ENCODE measurements at regions not wholly inside any gene's neighbourhood (a gene's known extent, or its start where the extent isn't known, plus 50 kb on each side); places are given as distances from the start of the nearest gene placed in this dataset.
A peak's percentile ranks its signal among the peaks of the same experiment; 100 is the strongest.

DNA sequence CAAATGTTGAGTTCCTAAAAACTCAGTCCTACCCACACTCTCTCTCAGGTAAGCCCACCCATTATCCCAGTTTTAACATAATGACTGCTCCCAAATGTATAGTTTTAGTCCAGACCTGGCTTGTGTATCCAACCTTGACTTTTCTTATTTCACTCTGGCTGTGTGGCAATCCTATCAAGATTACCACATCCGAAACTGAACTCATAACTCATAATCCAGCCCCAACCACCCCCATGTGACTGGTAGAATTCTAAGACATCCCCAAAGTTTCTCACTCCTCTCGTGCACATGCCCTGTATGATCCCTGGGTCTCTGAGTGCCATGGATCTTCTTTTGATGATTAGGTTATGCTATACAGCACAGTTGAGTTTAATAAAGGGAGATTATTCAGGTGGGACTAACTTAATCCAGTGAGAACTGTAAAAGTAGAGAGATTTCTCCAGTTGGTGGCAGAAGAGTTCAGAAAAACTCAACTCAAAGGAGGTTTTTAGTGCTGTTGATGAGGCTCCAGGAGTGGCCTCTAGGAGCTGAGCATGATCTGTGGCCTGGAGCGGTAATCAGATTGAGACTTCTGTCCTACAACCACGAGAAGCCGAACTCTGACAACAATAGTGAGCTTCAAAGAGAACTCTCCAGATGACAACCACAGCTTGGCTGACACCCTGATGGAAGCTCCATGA lies 413.4 kb downstream of the ZNF536 start:
- Histone ChIP-seq H3K23ac (ENCODE audit: insufficient read length) (no peak overlapping the region), H2BK15ac (ENCODE audit: low read length) (no peak overlapping the region), H3K4ac (replicated peaks; ENCODE audit: insufficient read length, low read depth, low read length) (no peak overlapping the region), H3K36me3 (ENCODE audit: control insufficient read depth in 2 of 4, insufficient read depth in 4 of 4, low read length in 3 of 4) (no peaks in the 10 kb centered on the region), H2BK12ac (ENCODE audit: low read depth, low read length) (no peak overlapping the region), H2BK20ac (ENCODE audit: low read length) (no peak overlapping the region), H4K20me1 (replicated peaks in 1 of 2; ENCODE audit: control insufficient read depth in 1 of 2, insufficient read depth in 2 of 2, low read length in 2 of 2) (no peaks in the 10 kb centered on the region), H3K9ac (replicated peaks in 1 of 4; ENCODE audit: extremely low read depth in 1 of 4, low read depth in 3 of 4, low read length in 3 of 4) (no peak overlapping the region), H2BK5ac (ENCODE audit: low read depth, low read length) (no peak overlapping the region), H3K4me2 (ENCODE audit: insufficient read depth in 1 of 2, low read depth in 2 of 2, low read length in 2 of 2) (no peak overlapping the region), H3K4me3 (ENCODE audit: extremely low read depth in 1 of 4, insufficient read depth in 2 of 4, low read depth in 3 of 4, low read length in 4 of 4) (no peak overlapping the region), H3K4me1 (replicated peaks in 1 of 4; ENCODE audit: control insufficient read depth in 3 of 4, insufficient read depth in 4 of 4, low read length in 3 of 4) (no peaks in the 10 kb centered on the region), H4K8ac (ENCODE audit: extremely low read depth, insufficient read depth, low read length) (no peak overlapping the region), H3K9me3 (ENCODE audit: insufficient read depth in 2 of 2, low read depth in 1 of 2, low read length in 1 of 2) (peaks cover 6% of the 10 kb centered on the region in 2 experiments; a peak in 2 of 4 replicates), H3K23me2 (ENCODE audit: low read depth, low read length) (no peaks in the 10 kb centered on the region), H2AFZ (ENCODE audit: low read length) (no peak overlapping the region), H3K27ac (ENCODE audit: low read depth, low read length) (no peak overlapping the region), H3K18ac (ENCODE audit: extremely low read depth, low read length) (no peak overlapping the region), H3K27me3 (replicated peaks in 1 of 4; ENCODE audit: control insufficient read depth in 3 of 4, extremely low read depth in 1 of 4, insufficient read depth in 3 of 4, low read length in 3 of 4) (no peaks in the 10 kb centered on the region), H3K79me2 (ENCODE audit: control insufficient read depth in 1 of 2, insufficient read depth in 2 of 2, low read length in 2 of 2) (no peaks in the 10 kb centered on the region), H3K14ac (ENCODE audit: insufficient read length) (no peak overlapping the region), H2BK120ac (replicated peaks; ENCODE audit: low read depth, low read length) (no peak overlapping the region), H3K56ac (replicated peaks; ENCODE audit: insufficient read length, low read depth, low read length) (no peak overlapping the region), H4K5ac (ENCODE audit: insufficient read length, low read depth, low read length) (no peak overlapping the region), H2AK5ac (ENCODE audit: low read depth, low read length) (no peak overlapping the region), H4K91ac (replicated peaks; ENCODE audit: insufficient read length, low read length) (no peak overlapping the region), H3K79me1 (ENCODE audit: low read depth, low read length) (no peaks in the 10 kb centered on the region)
- 90% methylated on average over 5 of the region's 5 CpGs; no CpG with 5 or more reads in 1 of the 2 experiments for WGBS, 2 experiments (ENCODE audit: extremely low coverage in 1 of 2, insufficient coverage in 1 of 2, insufficient read length in 1 of 2, insufficient replicate concordance in 2 of 2, low coverage in 1 of 2, low lambda C conversion rate in 2 of 2, missing lambda C conversion rate in 1 of 2)
- ChIA-PET CTCF (ENCODE audit: partially characterized antibody) (interaction anchor here (0.5 to 6.8 kb wide), 42 partner anchors 8 to 1984 kb away, joined by 3 to 60 read pairs (median 4); no protein-coding TSS in a partner anchor), POLR2A (ENCODE audit: partially characterized antibody) (no interaction called here)
- FAIRE-seq, result no peak
- DNase-seq (ENCODE audit: low read depth in 1 of 2, low spot score in 2 of 2), result no peak
- TF ChIP-seq RAD21 (IDR thresholded peaks at IDR 0.05 in 1 of 2, conservative IDR thresholded peaks at IDR 0.05 in 1 of 2; ENCODE audit: low read depth in 2 of 2, low read length in 2 of 2) (peak; percentile 31 to 51; a peak in 3 of 4 replicates), CHD1 (IDR thresholded peaks at IDR 0.05; ENCODE audit: low read depth, low read length) (no peak), RNF2 (IDR thresholded peaks at IDR 0.05; ENCODE audit: borderline replicate concordance, low read depth, low read length, missing control alignments, poor library complexity, severe bottlenecking) (no peak), CBX5 (IDR thresholded peaks at IDR 0.05; ENCODE audit: low read depth, low read length) (no peak), TAF1 (IDR thresholded peaks at IDR 0.05; ENCODE audit: low read depth, low read length) (no peak), TEAD4 (IDR thresholded peaks at IDR 0.05; ENCODE audit: low read depth, low read length) (no peak), HDAC6 (IDR thresholded peaks at IDR 0.05; ENCODE audit: low read depth, low read length) (no peak)
- TF ChIP-seq, protein P1, sequence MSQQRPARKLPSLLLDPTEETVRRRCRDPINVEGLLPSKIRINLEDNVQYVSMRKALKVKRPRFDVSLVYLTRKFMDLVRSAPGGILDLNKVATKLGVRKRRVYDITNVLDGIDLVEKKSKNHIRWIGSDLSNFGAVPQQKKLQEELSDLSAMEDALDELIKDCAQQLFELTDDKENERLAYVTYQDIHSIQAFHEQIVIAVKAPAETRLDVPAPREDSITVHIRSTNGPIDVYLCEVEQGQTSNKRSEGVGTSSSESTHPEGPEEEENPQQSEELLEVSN (IDR thresholded peaks at IDR 0.05), result no peak
- TF ChIP-seq, protein P2, sequence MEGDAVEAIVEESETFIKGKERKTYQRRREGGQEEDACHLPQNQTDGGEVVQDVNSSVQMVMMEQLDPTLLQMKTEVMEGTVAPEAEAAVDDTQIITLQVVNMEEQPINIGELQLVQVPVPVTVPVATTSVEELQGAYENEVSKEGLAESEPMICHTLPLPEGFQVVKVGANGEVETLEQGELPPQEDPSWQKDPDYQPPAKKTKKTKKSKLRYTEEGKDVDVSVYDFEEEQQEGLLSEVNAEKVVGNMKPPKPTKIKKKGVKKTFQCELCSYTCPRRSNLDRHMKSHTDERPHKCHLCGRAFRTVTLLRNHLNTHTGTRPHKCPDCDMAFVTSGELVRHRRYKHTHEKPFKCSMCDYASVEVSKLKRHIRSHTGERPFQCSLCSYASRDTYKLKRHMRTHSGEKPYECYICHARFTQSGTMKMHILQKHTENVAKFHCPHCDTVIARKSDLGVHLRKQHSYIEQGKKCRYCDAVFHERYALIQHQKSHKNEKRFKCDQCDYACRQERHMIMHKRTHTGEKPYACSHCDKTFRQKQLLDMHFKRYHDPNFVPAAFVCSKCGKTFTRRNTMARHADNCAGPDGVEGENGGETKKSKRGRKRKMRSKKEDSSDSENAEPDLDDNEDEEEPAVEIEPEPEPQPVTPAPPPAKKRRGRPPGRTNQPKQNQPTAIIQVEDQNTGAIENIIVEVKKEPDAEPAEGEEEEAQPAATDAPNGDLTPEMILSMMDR (IDR thresholded peaks at IDR 0.05; ENCODE audit: control extremely low read depth in 1 of 3, insufficient read depth in 1 of 3, low read depth in 1 of 3, low read length in 3 of 3), result peak in 2 of 3 experiments; percentile 20 to 40; a peak in 2 of 4 replicates
